ENCODE measurements at regions not wholly inside any gene's neighbourhood (a gene's known extent, or its start where the extent isn't known, plus 50 kb on each side); places are given as distances from the start of the nearest gene placed in this dataset.

- no peak for TF ChIP-seq EZH2 (IDR thresholded peaks at IDR 0.05; ENCODE audit: borderline replicate concordance, insufficient read depth, low read depth, low read length, poor library complexity, severe bottlenecking)
- TF ChIP-seq CTCF (IDR thresholded peaks at IDR 0.05), result no peak
Measured at GRCh38 chr17:83187782-83188311, 108.4 kb downstream of the METRNL start.

Data from B cell (primary cell).